Activated T-cell treated with anti-CD3 and anti-CD28 coated beads, Interleukin-2, amount 50 U/mL, for 4 hours (primary cell): ENCODE measurements at regions not wholly inside any gene's neighbourhood (a gene's known extent, or its start where the extent isn't known, plus 50 kb on each side); places are given as distances from the start of the nearest gene placed in this dataset.
"Not testable (repeated sequence)": the region's sequence is repeated elsewhere in the genome, so short reads cannot be mapped to it uniquely, and the experiment has no call there.

Experiments used
- ATAC-seq, 2 donors: fragments of 200-7000 bp; cut with Tn5 transposase; one replicate each; pipeline ENCODE4 v1.10.0; 2021
- DNase-seq: peaks from one replicate; pipeline ENCODE4 v3.0.0-alpha.2; 2020
- H3K27me3 Mint-ChIP-seq: one replicate; pipeline ENCODE4 v1.8.0; 2021; ENCODE audit warnings: low read depth, mixed read lengths
- H3K36me3 Mint-ChIP-seq: one replicate; pipeline ENCODE4 v1.8.0; 2022; ENCODE audit warnings: mixed read lengths; ENCODE audit not compliant: insufficient read depth
- H3K4me1 Mint-ChIP-seq: one replicate; pipeline ENCODE4 v1.8.0; 2021; ENCODE audit warnings: low read depth, mixed read lengths
- H3K4me3 Mint-ChIP-seq: one replicate; pipeline ENCODE4 v1.8.0; 2021; ENCODE audit warnings: mild to moderate bottlenecking, moderate library complexity, mixed read lengths
- H3K9me3 Mint-ChIP-seq: one replicate; pipeline ENCODE4 v1.8.0; 2021; ENCODE audit warnings: mixed read lengths

- no peaks in the 10 kb centered on the region for H3K36me3 Mint-ChIP-seq
- no peak overlapping the region for H3K4me3 Mint-ChIP-seq
- no peak for ATAC-seq
- DNase-seq = no peak
- H3K27me3 Mint-ChIP-seq = no peaks in the 10 kb centered on the region
- H3K9me3 Mint-ChIP-seq = peaks cover 12% of the 10 kb centered on the region
- H3K4me1 Mint-ChIP-seq = no peaks in the 10 kb centered on the region
Observed at GRCh38 chr6:68575765-68576439, 59.2 kb upstream of the ADGRB3 start.

- DNase-seq = no peak
Observed at GRCh38 chr6:68572975-68573374, 62.1 kb upstream of the ADGRB3 start.

GRCh38 chr6:68572525-68572924 is 62.6 kb upstream of the ADGRB3 start:
- Mint-ChIP-seq H3K36me3 (no peaks in the 10 kb centered on the region), H3K27me3 (no peaks in the 10 kb centered on the region), H3K4me3 (no peak overlapping the region), H3K9me3 (peaks cover 15% of the 10 kb centered on the region), H3K4me1 (no peaks in the 10 kb centered on the region)
- ATAC-seq = no peak
- no peak for DNase-seq

More at GRCh38 chr6:68572975-68573374, 62.1 kb upstream of the ADGRB3 start:
- H3K36me3 Mint-ChIP-seq = no peaks in the 10 kb centered on the region
- H3K27me3 Mint-ChIP-seq = no peaks in the 10 kb centered on the region
- no peaks in the 10 kb centered on the region for H3K4me1 Mint-ChIP-seq
- H3K9me3 Mint-ChIP-seq = peaks cover 15% of the 10 kb centered on the region
- ATAC-seq = no peak
- no peak overlapping the region for H3K4me3 Mint-ChIP-seq

- H3K4me1 Mint-ChIP-seq = no peaks in the 10 kb centered on the region
- no peaks in the 10 kb centered on the region for H3K9me3 Mint-ChIP-seq
- no peak for ATAC-seq
Observed at GRCh38 chr6:68559716-68560115, 75.4 kb upstream of the ADGRB3 start.

GRCh38 chr6:68559070-68559469 is 76.0 kb upstream of the ADGRB3 start:
- Mint-ChIP-seq H3K9me3 (no peaks in the 10 kb centered on the region), H3K4me1 (no peaks in the 10 kb centered on the region), H3K4me3 (no peak overlapping the region), H3K36me3 (no peaks in the 10 kb centered on the region), H3K27me3 (no peaks in the 10 kb centered on the region)
- ATAC-seq (no peak), DNase-seq (no peak)

More at GRCh38 chr6:68559716-68560115, 75.4 kb upstream of the ADGRB3 start:
- no peak for DNase-seq
- Mint-ChIP-seq H3K27me3 (no peaks in the 10 kb centered on the region), H3K4me3 (no peak overlapping the region), H3K36me3 (no peaks in the 10 kb centered on the region)

- no peak for DNase-seq
- Mint-ChIP-seq H3K4me1 (no peaks in the 10 kb centered on the region), H3K27me3 (no peaks in the 10 kb centered on the region), H3K9me3 (peaks cover 4% of the 10 kb centered on the region), H3K4me3 (no peak overlapping the region), H3K36me3 (no peaks in the 10 kb centered on the region)
- no peak for ATAC-seq
Observed at GRCh38 chr6:68546620-68547019, 88.5 kb upstream of the ADGRB3 start.

- Mint-ChIP-seq H3K36me3 (no peaks in the 10 kb centered on the region), H3K4me1 (no peaks in the 10 kb centered on the region), H3K27me3 (no peaks in the 10 kb centered on the region), H3K9me3 (peaks cover 4% of the 10 kb centered on the region), H3K4me3 (no peak overlapping the region)
- ATAC-seq (no peak), DNase-seq (no peak)
Observed at GRCh38 chr6:68544450-68544849, 90.6 kb upstream of the ADGRB3 start.

GRCh38 chr6:68533339-68533795 is 101.7 kb upstream of the ADGRB3 start:
- no peak overlapping the region for H3K4me3 Mint-ChIP-seq
- no peak for DNase-seq
- no peak for ATAC-seq
- no peaks in the 10 kb centered on the region for H3K9me3 Mint-ChIP-seq
- H3K4me1 Mint-ChIP-seq = no peaks in the 10 kb centered on the region
- no peaks in the 10 kb centered on the region for H3K36me3 Mint-ChIP-seq
- no peaks in the 10 kb centered on the region for H3K27me3 Mint-ChIP-seq

GRCh38 chr6:68527691-68528090 is 107.4 kb upstream of the ADGRB3 start:
- no peaks in the 10 kb centered on the region for H3K36me3 Mint-ChIP-seq
- ATAC-seq (no peak), DNase-seq (no peak)
- H3K27me3 Mint-ChIP-seq = no peaks in the 10 kb centered on the region
- peaks cover 5% of the 10 kb centered on the region for H3K9me3 Mint-ChIP-seq
- no peaks in the 10 kb centered on the region for H3K4me1 Mint-ChIP-seq
- H3K4me3 Mint-ChIP-seq = no peak overlapping the region

DNA sequence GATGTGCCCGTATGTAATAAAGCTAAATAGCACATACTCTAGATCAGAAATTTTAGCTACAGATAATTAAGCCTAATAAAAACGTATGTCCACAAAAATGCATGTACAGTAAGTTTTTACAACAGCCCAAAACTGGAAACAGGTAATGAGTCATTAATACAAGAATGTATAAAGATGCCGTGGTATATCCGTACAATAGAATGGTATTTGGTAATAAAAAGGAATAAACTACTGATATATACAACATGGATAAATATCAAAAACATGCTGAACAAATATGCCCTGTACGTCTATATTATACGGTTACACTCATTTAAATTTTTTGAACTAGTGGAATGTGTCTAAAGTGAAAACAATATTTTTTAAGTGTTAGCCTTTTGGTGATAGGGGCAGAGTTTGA is 128.2 kb upstream of the ADGRB3 start:
- H3K4me3 Mint-ChIP-seq = no peak overlapping the region
- no peaks in the 10 kb centered on the region for H3K4me1 Mint-ChIP-seq
- ATAC-seq (no peak), DNase-seq (no peak)
- H3K9me3 Mint-ChIP-seq = peaks cover 4% of the 10 kb centered on the region
- no peaks in the 10 kb centered on the region for H3K27me3 Mint-ChIP-seq
- no peaks in the 10 kb centered on the region for H3K36me3 Mint-ChIP-seq

DNA sequence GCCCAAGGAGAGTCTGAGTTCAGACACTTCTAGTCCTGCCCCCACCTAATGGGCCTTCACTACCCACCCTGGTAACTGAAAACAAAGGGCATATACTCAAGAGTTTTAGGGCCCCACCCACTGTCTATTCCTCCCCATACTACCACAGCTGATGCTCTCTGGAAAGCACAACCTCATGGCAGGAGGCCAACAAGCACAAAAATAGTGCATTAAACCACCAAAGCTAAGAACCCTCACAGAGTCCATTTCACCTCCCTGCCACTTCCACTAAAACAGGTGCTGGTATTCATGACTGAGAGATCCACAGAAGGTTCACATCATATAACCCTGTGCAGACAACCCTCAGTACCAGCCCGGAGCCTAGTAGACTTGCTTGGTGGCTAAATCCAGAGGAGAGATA is 132.1 kb upstream of the ADGRB3 start:
- Mint-ChIP-seq H3K4me1 (no peaks in the 10 kb centered on the region), H3K27me3 (no peaks in the 10 kb centered on the region), H3K4me3 (no peak overlapping the region), H3K36me3 (no peaks in the 10 kb centered on the region), H3K9me3 (peaks cover 4% of the 10 kb centered on the region)
- DNase-seq = no peak
- no peak for ATAC-seq

GRCh38 chr6:68497927-68498326 is 137.2 kb upstream of the ADGRB3 start:
- ATAC-seq (no peak), DNase-seq (no peak)
- H3K4me3 Mint-ChIP-seq = no peak overlapping the region
- peaks cover 11% of the 10 kb centered on the region for H3K9me3 Mint-ChIP-seq
- H3K36me3 Mint-ChIP-seq = no peaks in the 10 kb centered on the region
- H3K4me1 Mint-ChIP-seq = no peaks in the 10 kb centered on the region
- H3K27me3 Mint-ChIP-seq = no peaks in the 10 kb centered on the region

DNA sequence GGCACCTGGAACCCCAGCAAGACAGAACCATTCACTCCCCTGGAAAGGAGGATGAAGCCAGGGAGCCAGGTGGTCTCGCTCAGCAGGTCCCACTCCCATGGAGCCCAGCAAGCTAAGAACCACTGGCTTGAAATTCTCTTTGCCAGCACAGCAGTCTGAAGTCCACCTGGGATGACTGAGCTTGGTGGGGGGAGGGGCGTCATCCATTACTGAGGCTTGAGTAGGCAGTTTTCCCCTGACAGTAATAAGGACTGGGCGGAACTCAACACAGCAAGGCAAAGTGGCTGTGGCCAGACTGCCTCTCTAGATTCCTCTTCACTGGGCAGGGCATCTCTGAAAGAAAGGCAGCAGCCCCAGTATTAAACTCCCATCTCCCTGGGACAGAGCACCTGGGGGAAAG is 140.2 kb upstream of the ADGRB3 start:
- H3K9me3 Mint-ChIP-seq = peaks cover 17% of the 10 kb centered on the region
- not testable (repeated sequence) for DNase-seq, ATAC-seq, H3K36me3 Mint-ChIP-seq, H3K4me3 Mint-ChIP-seq, H3K4me1 Mint-ChIP-seq, H3K27me3 Mint-ChIP-seq

GRCh38 chr6:68476611-68477010 is 158.5 kb upstream of the ADGRB3 start:
- no peak overlapping the region for H3K4me3 Mint-ChIP-seq
- H3K9me3 Mint-ChIP-seq = no peaks in the 10 kb centered on the region
- no peaks in the 10 kb centered on the region for H3K36me3 Mint-ChIP-seq
- DNase-seq (no peak), ATAC-seq (no peak)
- H3K4me1 Mint-ChIP-seq = no peaks in the 10 kb centered on the region
- H3K27me3 Mint-ChIP-seq = no peaks in the 10 kb centered on the region

DNA sequence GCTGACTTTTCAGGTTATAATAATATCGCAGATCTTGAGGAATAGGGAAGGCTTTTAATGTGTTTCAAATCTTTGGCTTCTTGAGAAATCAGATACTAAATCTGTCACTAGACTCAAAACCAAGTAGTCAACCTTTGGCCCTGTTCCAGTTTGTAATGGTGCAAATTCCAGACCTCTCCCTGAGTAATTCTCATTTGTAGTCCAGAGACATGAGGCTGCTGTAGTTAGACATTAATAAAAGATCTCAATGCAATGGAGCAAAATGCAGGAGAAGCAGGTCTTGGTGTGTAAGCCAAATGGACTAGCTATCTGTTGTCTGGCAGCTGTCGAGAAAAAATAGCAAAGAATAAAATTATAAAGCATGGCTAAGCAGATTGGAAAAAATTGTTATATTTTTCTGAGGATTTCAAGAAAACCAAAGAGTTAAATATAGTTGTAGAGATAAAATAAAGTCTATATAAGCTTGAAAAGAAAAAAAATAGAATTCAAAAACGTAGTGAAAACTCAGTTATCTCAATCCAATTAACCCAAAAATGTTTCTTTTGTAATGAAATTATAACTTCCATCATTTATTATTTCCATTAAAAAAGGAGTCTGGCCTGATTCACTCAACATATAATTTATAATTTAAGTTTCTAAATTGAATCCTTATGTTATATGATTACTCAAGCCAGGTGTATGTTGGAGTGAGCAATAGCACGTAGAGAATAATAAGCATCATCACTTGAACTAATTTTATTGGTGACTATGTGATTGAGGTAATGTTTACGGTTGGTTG is 161.5 kb upstream of the ADGRB3 start:
- no peak overlapping the region for H3K4me3 Mint-ChIP-seq
- H3K4me1 Mint-ChIP-seq = no peaks in the 10 kb centered on the region
- H3K27me3 Mint-ChIP-seq = no peaks in the 10 kb centered on the region
- no peak for ATAC-seq
- DNase-seq = no peak
- H3K36me3 Mint-ChIP-seq = no peaks in the 10 kb centered on the region
- H3K9me3 Mint-ChIP-seq = no peaks in the 10 kb centered on the region
